ENCODE measurements at regions not wholly inside any gene's neighbourhood (a gene's known extent, or its start where the extent isn't known, plus 50 kb on each side); places are given as distances from the start of the nearest gene placed in this dataset.

- no peak for ATAC-seq
- TF ChIP-seq TSHZ2 (CRISPR knock-in tag; IDR thresholded peaks at IDR 0.05) (no peak), CSRNP3 (CRISPR knock-in tag; IDR thresholded peaks at IDR 0.05) (no peak), ARNTL (CRISPR knock-in tag; IDR thresholded peaks at IDR 0.05; ENCODE audit: borderline replicate concordance, low read depth) (no peak), PPARA (CRISPR knock-in tag; IDR thresholded peaks at IDR 0.05; ENCODE audit: borderline replicate concordance) (no peak), RARB (CRISPR knock-in tag; IDR thresholded peaks at IDR 0.05) (no peak), BACH2 (CRISPR knock-in tag; IDR thresholded peaks at IDR 0.05; ENCODE audit: borderline replicate concordance) (no peak), ESRRG (CRISPR knock-in tag; IDR thresholded peaks at IDR 0.05) (no peak), TCF4 (CRISPR knock-in tag; IDR thresholded peaks at IDR 0.05; ENCODE audit: borderline replicate concordance) (no peak), ZC3H10 (CRISPR knock-in tag; IDR thresholded peaks at IDR 0.05) (no peak), ZNF70 (CRISPR knock-in tag; IDR thresholded peaks at IDR 0.05) (no peak), ZNF565 (CRISPR knock-in tag; conservative IDR thresholded peaks at IDR 0.05; ENCODE audit: low read depth) (no peak), OSR1 (CRISPR knock-in tag; IDR thresholded peaks at IDR 0.05) (no peak), CREB5 (CRISPR knock-in tag; IDR thresholded peaks at IDR 0.05; ENCODE audit: low read depth) (no peak), ZNF8 (CRISPR knock-in tag; IDR thresholded peaks at IDR 0.05) (no peak), SNAI2 (CRISPR knock-in tag; IDR thresholded peaks at IDR 0.05) (no peak), TOX (CRISPR knock-in tag; IDR thresholded peaks at IDR 0.05; ENCODE audit: borderline replicate concordance) (no peak), POU6F1 (CRISPR knock-in tag; IDR thresholded peaks at IDR 0.05; ENCODE audit: borderline replicate concordance, low read depth) (no peak), ZFP30 (CRISPR knock-in tag; IDR thresholded peaks at IDR 0.05) (no peak), ISL1 (CRISPR knock-in tag; IDR thresholded peaks at IDR 0.05) (no peak)
Measured at GRCh38 chr10:43803791-43804190, 155.1 kb upstream of the ZNF32 start.

- no peak for TF ChIP-seq RARB (CRISPR knock-in tag; IDR thresholded peaks at IDR 0.05)
- TF ChIP-seq ZNF70 (CRISPR knock-in tag; IDR thresholded peaks at IDR 0.05): no peak
- TF ChIP-seq ESRRG (CRISPR knock-in tag; IDR thresholded peaks at IDR 0.05): no peak
- TF ChIP-seq TOX (CRISPR knock-in tag; IDR thresholded peaks at IDR 0.05; ENCODE audit: borderline replicate concordance): no peak
- no peak for TF ChIP-seq OSR1 (CRISPR knock-in tag; IDR thresholded peaks at IDR 0.05)
- TF ChIP-seq ZC3H10 (CRISPR knock-in tag; IDR thresholded peaks at IDR 0.05): no peak
- TF ChIP-seq ZFP30 (CRISPR knock-in tag; IDR thresholded peaks at IDR 0.05): no peak
- TF ChIP-seq BACH2 (CRISPR knock-in tag; IDR thresholded peaks at IDR 0.05; ENCODE audit: borderline replicate concordance): no peak
- TF ChIP-seq ISL1 (CRISPR knock-in tag; IDR thresholded peaks at IDR 0.05): no peak
- TF ChIP-seq CSRNP3 (CRISPR knock-in tag; IDR thresholded peaks at IDR 0.05): no peak
- TF ChIP-seq ZNF565 (CRISPR knock-in tag; conservative IDR thresholded peaks at IDR 0.05; ENCODE audit: low read depth): no peak
- no peak for TF ChIP-seq TCF4 (CRISPR knock-in tag; IDR thresholded peaks at IDR 0.05; ENCODE audit: borderline replicate concordance)
- TF ChIP-seq TSHZ2 (CRISPR knock-in tag; IDR thresholded peaks at IDR 0.05): no peak
- TF ChIP-seq GLIS3 (CRISPR knock-in tag; IDR thresholded peaks at IDR 0.05): no peak
- no peak for TF ChIP-seq PPARA (CRISPR knock-in tag; IDR thresholded peaks at IDR 0.05; ENCODE audit: borderline replicate concordance)
- no peak for ATAC-seq
Measured at GRCh38 chr10:43802988-43803696, 154.5 kb upstream of the ZNF32 start.

All from SK-N-SH treated with all-trans-retinoic acid at 6 μM for 48 hours (cell line).